Germinal center (tissue), 1 donor: ENCODE measurements at regions not wholly inside any gene's neighbourhood (a gene's known extent, or its start where the extent isn't known, plus 50 kb on each side); places are given as distances from the start of the nearest gene placed in this dataset.
"Not testable (repeated sequence)": the region's sequence is repeated elsewhere in the genome, so short reads cannot be mapped to it uniquely, and the experiment has no call there.

Experiments
- DNase-seq: peaks from one replicate; pipeline ENCODE4 v3.0.0; 2012; ENCODE audit warnings: mixed read lengths, low spot score

DNA sequence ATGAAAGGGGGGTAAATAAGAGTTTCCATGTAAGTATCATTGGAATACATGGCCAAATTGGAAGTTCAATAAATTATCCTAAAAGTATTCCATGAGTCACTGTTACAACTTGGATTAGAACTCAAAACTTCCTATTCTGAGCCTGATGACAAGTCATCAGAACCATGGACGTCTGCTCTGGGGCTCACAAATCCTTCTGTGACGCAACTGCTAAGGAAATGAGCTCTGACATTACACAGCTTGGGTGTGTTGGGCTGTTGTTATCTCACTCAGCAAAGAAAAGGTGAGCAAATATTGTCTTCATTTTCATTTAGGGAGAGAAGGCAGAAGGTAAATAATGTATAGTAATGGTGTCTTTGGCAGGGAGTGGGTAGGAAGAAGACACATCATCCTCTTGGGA, 214.8 kb upstream of the ADO start:
- DNase-seq = no peak

DNA sequence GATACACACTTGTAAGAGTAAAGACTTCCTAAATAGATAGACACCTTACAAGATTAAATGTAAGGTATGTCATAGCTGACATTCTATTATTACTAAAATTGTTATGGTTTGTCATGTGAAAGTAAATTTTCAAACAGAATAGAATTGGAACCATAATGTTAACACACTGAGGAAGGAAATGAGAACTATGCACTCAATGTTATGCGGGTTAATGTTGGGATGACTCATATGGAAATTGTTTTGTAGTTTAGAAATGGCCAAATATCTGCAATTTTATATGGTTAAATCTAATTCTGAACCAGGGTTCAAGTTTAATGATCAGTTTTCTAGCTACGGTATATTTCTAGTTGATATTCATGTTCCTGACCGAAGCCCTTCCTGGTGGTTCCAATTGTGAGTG, 214.2 kb upstream of the ADO start:
- DNase-seq = no peak

DNA sequence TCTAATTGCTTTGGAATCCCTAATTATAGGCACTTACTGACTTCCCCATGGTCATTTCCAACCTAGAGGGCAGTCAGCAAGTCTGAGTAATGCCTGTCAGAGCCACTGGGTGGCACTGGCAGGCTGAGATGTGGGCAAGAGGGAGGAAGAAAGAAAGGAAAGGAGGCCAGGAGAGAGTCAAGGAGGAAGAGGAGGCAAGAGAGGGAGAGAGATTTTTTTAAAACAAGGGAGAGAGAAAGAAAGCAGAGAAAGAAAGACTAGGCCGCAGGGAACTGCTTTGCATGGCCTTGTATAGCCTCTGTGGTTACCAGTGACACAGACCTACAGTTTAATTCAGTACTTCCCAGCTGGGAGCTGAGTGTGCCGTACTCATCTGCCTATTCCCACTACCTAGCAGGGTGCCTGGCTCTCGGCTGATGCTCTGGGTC, 210.4 kb upstream of the ADO start:
- peak; percentile 44 for DNase-seq

DNA sequence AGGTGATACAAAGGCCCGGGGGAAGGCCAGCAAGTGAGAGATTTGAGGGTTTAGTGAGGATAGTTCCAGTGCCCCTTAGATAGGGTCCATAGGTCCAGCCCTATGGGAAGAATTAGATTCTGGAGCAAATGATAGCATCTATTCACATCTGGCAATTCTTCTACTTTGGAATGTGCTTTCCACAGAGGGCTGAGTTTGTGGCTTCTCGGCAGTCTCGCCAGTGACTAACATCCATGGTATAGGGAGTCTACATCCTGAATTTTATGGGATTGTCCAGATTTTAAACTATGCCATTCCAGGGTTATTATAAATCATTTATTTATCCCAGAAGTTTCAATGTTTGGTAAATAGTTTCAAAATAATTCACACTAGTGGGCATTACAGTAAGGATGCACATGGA, 207.3 kb upstream of the ADO start:
- no peak for DNase-seq

DNA sequence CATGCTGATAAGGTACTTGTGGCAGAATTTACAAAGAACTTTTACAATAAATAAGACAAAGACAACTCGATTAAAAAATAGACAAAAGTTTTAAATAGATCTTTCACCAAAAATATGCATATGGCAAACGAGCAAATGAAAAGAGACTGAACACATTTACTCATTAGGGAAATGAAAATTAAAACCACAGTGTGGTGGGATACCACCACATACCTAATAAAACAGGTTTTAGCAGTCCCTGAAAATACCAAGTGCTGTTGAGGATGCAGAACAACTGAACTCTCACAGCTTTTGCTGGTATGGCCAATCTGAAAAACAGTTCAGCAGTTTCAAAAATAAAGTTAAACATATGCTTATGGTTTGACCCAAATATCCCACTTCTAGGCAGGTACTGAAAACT, 205.4 kb upstream of the ADO start:
- no peak for DNase-seq

DNA sequence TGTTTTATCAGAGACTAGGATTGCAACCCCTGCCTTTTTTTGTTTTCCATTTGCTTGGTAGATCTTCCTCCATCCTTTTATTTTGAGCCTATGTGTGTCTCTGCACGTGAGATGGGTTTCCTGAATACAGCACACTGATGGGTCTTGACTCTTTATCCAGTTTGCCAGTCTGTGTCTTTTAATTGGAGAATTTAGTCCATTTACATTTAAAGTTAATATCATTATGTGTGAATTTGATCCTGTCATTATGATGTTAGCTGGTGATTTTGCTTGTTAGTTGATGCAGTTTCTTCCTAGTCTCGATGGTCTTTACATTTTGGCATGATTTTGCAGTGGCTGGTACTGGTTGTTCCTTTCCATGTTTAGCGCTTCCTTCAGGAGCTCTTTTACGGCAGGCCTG, 198.0 kb upstream of the ADO start:
- DNase-seq = not testable (repeated sequence)

DNA sequence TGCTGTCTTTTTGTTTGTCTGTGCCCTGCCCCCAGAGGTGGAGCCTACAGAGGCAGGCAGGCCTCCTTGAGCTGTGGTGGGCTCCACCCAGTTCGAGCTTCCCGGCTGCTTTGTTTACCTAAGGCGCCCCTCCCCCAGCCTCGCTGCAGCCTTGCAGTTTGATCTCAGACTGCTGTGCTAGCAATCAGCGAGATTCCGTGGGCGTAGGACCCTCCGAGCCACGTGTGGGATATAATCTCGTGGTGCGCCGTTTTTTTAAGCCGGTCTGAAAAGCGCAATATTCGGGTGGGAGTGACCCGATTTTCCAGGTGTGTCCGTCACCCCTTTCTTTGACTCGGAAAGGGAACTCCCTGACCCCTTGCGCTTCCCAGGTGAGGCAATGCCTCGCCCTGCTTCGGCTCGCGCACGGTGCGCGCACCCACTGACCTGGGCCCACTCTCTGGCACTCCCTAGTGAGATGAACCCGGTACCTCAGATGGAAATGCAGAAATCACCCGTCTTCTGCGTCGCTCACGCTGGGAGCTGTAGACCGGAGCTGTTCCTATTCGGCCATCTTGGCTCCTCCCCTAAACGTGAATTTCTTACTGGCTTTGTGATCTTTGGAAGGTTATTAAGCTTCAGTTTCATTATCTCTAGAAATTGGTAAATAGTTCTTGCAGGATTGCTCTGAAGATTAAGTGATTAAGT, 196.2 kb upstream of the ADO start:
- DNase-seq = not testable (repeated sequence)

DNA sequence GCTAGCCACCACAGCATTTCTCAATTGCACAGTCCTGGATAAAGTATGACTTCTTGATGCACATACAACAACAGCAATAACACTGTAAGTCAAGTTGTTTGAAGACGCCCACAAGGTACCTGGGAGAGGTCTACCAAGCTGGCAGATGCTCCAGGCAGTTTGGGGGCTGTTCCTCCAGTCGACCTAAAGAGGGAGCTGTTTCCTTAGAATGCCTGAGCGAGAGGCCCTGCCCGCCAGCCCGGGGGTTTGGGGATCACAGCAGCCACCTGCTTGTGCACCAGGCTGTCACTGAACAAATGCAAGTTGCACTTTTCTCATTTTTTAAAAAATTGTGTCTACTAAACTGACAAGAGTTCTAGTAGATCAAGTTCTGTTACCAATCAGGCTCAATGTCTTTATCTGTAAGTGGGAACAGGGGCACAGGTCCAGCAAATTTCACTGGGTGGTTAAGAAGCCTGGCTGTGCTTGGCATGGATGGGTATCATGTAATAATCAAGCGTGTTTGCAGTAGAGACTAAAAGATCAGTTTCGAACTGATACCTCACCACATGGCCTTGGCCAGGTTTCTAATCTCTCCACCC, 193.8 kb upstream of the ADO start:
- DNase-seq = peak; percentile 87

DNA sequence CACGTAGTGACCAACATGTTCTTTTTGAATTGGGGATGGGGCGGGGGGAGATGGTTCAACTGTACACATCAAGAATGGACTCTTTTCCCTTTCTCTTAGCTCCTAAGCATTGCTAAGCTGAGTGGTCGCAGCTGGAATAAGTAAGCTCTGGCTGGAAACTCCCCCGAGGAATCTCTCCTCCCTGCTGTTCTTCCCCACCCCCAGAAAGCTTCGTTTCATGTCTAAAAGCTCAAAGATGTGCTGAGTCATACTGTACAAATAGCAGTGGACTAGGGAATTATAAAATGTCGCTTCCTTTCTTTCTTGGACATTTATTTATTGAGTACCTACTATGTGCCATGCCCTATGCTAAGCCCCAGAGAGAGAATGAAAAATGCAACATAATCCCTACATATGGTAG, 191.1 kb upstream of the ADO start:
- no peak for DNase-seq

DNA sequence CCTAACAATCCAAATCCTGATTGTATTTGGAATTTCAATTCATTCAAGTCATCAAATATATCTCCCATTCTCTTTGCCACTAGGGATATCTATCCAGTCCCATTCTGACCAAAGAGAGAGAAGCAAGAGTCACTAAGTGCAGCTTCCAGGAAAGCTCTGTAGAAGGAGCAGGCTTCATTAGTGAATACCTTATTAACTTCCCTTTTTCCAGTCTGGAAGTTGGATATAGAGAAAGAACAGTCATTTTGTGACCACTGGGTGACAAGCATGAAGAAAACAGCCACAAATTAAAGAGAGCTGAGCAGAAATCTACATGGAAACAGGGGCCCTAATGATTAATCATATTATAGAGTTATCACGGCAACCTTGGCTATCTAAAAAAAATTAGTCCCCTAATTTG, 190.7 kb upstream of the ADO start:
- DNase-seq = no peak

DNA sequence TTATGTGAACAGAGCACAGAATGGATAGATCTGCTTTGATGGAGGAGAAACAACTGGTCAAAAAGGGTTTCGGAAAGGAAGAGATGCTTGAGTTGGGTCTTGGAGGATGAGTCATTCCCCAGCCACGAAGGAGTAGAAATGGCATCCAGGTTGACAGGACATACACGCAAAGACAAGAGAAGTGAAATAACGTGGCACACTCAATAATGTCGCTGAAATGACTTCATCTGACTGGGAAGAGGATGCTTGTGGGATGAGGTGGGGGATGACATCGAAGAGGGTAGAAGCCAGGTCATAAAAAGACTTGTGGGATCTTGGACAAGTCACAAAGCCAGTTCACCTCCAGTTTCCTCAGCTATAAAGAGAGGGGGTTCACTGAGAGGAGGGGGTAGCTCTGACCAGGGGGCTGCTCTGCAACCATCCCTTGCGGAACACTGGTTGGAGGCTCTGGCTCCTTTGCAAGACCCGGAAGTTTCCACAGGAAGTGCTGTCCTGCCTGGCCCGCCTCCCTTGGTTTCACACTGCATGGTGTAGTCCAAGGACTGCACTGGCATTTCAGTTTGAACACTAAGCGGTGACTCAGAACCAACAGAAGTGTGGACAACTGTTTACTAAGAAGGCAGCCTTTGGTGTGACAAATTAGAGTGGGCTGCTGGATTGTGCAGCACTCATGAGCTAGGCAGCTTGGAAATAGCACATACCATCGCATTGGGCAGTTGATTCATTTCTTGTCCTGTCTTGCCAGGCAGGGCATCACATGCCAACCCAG, 189.9 kb upstream of the ADO start:
- no peak for DNase-seq

DNA sequence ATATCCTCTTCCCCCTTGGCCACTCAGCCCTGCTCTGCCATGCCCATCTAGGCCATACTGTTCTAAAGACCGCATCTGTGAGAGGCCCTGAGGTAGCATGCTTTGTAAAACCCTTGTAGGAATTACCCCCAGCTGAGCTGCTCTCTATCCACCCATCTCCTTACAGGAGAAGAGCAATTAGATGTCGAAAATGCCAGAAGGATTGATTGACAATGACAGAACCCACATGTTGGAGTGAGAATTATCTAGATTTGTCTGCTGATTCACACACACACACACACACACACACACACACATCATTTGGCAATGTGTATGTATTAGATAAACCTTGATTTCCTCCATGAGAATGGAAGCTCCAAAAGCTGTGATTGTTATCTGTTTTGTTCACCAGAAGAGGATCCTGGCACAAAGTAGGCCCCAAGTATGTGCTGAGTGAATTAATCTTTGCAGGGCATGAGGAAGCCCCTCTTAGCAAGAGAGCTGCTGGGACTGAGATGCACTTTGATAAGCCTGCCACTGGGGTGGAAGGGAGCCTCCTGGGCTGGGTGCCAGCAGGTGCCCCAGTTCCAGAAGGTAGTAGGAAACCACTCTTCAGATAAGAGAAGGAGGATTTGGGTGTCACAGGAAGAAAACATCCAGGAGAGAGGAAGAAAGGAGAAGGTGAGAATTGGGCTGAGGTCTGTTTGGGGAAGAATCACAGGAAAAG, 187.5 kb upstream of the ADO start:
- no peak for DNase-seq

DNA sequence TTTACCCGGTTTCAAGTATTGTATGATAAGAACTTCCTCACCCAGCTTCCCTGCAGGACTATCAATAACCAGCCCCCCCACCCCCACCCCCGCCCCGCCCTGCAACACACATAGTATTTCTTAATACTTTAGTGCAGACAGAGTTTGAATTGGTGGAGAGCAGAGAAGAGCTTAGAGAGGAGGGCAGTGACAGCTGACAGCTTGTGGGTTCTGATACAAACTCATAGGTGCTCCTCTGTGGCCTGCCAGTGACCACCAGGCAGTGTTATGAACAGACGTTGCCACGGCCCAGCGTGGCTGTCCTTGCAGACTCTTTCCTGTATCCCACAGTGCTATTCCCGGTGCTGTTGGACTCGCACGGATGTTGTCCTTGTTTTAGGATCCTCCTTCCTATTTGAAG, 186.9 kb upstream of the ADO start:
- no peak for DNase-seq

DNA sequence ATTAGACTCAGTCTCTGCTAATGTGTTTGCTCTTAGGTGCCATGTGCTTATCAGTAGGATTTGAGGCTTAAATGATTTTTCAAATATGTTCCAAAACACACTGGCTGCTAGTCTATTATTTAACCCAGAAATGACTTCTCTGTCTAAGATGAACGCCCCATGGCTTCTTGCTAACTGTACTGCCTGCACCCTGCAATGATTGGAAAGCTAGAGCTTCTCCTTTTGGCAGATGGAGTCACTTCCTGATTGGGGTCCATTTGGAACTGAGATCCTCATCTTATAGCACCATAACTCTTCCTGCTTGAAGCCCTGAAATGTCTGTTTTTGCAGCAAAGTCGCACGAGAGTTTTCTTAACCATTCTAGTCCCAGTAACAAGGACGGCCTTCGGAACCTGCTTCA, 186.5 kb upstream of the ADO start:
- no peak for DNase-seq

DNA sequence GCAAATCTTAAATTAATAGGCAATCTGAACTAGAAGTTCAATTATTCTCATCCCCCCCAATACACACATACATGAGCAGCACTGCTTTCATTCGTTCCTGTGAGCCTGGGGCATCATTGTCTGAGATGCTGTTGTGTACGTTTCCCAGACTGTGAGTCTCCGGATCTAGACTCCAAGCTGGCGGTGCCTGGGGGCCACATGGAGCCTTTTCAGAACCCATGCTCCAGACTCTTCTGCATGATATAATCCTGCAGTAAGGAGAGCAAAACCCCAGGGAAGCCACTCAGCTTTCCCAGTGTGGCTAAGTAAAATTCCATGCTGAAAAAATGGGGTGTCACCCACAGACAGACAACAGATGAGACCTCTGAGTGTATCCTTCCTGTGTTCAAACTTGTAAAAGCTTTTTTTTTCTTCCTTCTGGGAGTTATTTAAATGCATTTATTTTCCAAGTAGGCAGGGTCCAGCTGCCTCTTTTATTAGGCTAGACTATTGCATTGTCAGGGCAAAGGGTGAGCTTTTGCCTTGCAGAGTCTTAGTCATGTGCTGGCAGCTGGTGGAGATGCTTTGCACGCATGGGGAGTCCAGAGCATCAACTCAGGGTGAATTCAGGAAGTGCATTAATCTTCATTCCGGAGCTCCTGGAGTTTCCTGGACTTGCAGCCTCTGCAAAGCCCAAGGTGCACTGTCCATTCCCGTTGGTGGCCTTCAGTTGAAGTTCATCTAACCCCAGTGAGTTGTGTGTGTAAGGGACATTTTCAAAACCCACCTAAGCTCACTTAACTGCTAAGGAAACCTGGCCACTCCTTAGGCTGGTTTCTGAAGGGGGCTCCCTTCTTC, 185.7 kb upstream of the ADO start:
- peak; percentile 35 for DNase-seq

DNA sequence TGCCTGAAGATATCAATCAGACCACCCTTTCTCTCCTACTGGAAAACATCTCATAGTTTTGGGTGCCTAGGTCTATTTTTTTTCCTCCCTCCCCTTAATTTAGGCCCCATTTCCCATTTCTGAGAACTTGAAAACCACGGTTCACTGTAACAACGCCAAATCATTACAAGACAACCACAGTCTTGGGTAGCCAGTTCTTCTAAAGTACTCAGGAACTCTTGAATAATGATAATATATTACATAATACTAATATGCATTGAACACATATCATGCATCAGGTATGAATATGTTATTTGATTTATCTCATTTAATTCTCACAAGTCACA, 185.1 kb upstream of the ADO start:
- DNase-seq = no peak

DNA sequence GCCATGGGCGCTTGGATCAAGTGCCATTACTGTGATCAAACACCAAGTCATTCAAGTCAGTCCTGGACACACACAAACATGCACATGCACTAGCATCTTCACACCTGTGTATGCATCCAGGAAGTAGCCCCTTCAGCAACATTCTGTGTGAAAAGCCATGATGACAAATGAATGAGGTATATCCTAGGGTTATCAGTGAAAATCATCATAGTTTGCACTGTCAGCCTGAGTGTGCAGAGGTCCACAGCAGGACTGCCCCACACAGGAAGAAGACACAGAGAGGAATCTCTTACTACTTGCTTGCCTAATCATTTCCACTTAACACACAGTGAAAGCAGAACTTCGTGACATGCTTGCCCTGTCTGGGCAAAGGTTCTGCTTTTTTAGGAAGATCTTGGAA, 184.0 kb upstream of the ADO start:
- no peak for DNase-seq

DNA sequence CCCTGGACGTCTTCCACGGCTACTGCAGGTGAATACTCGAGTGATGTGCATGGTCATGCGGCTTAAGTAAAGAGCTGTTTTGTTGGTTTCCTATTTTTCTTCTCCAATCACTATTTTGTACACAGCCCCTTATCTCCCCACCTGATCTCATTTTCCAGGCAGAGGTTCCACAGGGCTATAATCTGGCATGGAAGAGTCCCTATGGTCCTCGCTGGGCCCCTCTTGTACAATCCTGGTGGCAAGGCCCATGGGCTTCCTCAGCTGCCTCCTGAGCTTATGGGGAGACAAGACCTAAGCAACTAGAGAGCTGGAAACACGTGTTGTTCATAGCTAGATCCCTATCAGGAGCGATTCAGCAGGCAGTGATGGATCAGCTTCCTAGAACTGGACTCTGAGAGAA, 181.3 kb upstream of the ADO start:
- no peak for DNase-seq

DNA sequence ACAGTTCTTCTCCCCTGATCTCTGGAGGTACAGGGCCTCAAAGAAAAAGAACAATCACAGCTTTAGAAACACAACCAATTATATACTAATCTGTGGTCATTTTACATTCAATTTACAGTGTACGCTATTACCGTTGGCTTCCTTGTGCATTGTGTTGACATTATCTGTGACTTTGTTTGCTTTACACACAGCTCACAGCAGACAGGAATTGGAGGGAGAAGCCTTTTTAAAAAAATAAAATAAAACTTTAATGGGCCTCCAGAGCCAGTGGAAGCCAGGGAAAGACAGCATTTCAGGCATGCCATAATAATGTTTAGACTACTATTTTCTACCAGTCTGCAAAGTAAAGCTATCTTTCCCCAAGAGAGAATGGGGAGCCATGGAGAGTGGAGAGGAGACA, 179.0 kb upstream of the ADO start:
- no peak for DNase-seq

DNA sequence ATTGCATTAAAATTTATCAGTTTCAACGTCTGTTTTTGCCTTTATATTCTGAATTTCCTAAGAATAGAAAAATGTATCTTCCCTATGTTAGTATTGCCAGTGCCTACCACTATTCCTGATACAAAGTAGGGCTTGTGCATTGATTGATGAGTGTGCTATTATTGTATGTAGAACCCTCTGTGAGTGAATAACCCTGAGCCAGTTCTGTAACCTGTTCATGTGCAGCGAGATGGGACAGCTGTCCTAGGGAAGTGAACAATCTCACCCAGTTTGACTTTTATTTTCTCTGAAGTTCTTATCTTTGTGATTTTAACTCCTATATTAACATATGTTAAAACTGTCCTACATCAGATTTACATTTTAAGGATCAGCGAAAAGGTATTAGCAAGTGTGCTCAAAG, 178.4 kb upstream of the ADO start:
- no peak for DNase-seq

DNA sequence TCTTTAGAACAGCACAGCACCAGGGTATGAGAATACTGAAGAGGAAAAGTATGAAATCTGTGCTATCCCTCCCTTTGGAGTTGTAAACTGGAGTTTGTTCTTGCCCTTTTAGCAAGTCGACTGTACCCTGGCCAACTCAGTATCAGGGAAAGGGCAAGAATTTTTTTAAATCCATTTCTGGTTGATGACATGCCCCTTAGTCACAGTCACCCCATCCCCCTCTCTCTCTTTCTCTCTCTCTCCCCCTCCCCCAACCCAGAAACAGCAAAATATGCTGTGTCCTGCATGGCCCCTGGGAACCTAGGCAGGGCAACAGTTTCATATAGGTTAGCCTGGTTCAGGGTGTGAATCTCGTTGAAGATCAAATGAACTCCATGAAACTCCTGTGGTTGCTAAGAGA, 177.7 kb upstream of the ADO start:
- no peak for DNase-seq

DNA sequence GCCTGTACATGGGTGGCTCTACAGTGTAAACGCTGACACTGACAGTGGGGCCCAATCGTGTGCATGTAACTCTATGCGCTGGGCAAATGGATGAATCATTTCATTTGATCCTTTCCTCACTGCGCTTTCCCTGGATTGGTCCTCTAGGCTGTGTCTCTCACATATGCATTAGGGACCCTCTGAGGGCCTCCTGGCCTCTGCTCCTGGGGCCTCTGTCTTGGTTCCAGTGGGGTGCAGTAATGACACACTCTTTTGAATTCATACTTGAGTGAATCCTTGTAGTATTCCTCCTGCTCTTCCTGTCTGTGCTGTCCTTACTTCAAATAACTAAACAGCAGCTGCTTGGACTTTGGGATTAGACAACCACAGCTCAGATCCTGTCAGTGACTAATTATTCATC, 176.5 kb upstream of the ADO start:
- DNase-seq = no peak
